Heart left ventricle (tissue), 13 donors: ENCODE measurements at regions not wholly inside any gene's neighbourhood (a gene's known extent, or its start where the extent isn't known, plus 50 kb on each side); places are given as distances from the start of the nearest gene placed in this dataset.

Source experiments
- CTCF ChIP-seq, 12 donors: fragments of 200-600 bp; sonication (generic) in 4 of 12; IDR thresholded peaks; one replicate each; pipeline versions ENCODE4 v1.5.0 to v1.8.0; 2018 to 2022; ENCODE audit warnings: antibody characterized with exemption in 12 of 12, mild to moderate bottlenecking in 5 of 12
- POLR2A ChIP-seq, 2 donors: fragments of 450-650 bp; IDR thresholded peaks; one replicate each; pipeline ENCODE4 v1.6.1; 2017; ENCODE audit warnings: antibody characterized with exemption in 2 of 2, mild to moderate bottlenecking in 2 of 2, moderate library complexity in 2 of 2
- donor health status: ischemic (EF 13 %, LVEDD 7.1; RV severe dilation, severe dysfunction).
- donor health status: DM: no; HTN: yes; CAD: no.
- donor health status: DM: no; HTN: no; CAD: no.
- donor health status: ischemic (EF 25% LVEDD 6.9; RV normal size, moderate dysfunction).
- donor health status: ischemic (EF 25% LVEDD 5.7; RV mildly dilated, moderate dysfunction).
- donor health status: ischemic (EF 35%, LVEDD 5.7; RV mildly dilated, moderate dysfunction).
- donor health status: nonischemic (EF 11% LVEDD 7.7; RV severe dilation, severe dysfunction).
- donor health status: DM: yes; HTN: yes; CAD: no.
- donor health status: PGD.
- donor health status: ischemic (EF 29% LVEDD 5.4; RV normal size, mild dysfunction).
- donor health status: nonischemic (EF 23%, LVEDD 6.1; RV moderate dilation, normal function).

GRCh38 chr10:133009218-133009950 lies 67.0 kb upstream of the CFAP46 start:
- TF ChIP-seq CTCF (IDR thresholded peaks at IDR 0.05) (no peak), POLR2A (IDR thresholded peaks at IDR 0.05) (no peak)
